DMS53 treated with DMSO at 0.1 percent for 48 hours (cell line): ENCODE measurements at regions not wholly inside any gene's neighbourhood (a gene's known extent, or its start where the extent isn't known, plus 50 kb on each side); places are given as distances from the start of the nearest gene placed in this dataset.

Source experiments
- DNase-seq: peaks from one replicate; lab custom pipeline; 2025; ENCODE audit not compliant: unreplicated experiment; lab: John Stamatoyannopoulos, UW

GRCh38 chr18:68469049-68469625 is 245.8 kb downstream of the TMX3 start:
- no peak for DNase-seq

- peak; percentile 69 for DNase-seq
Measured at GRCh38 chr18:68467957-68468356, 247.0 kb downstream of the TMX3 start.

- DNase-seq, result no peak
Measured at GRCh38 chr18:68467329-68467728, 247.6 kb downstream of the TMX3 start.

GRCh38 chr18:68466672-68467071 is 248.2 kb downstream of the TMX3 start:
- DNase-seq, result no peak

- DNase-seq, result no peak
Measured at GRCh38 chr18:68462766-68463165, 252.1 kb downstream of the TMX3 start.

- DNase-seq, result no peak
Measured at GRCh38 chr18:68462148-68462547, 252.8 kb downstream of the TMX3 start.

- DNase-seq, result no peak
Measured at GRCh38 chr18:68461481-68462018, 253.4 kb downstream of the TMX3 start.

GRCh38 chr18:68459968-68460367 is 254.9 kb downstream of the TMX3 start:
- no peak for DNase-seq

GRCh38 chr18:68456985-68457384 is 257.9 kb downstream of the TMX3 start:
- DNase-seq, result no peak

- no peak for DNase-seq
Measured at GRCh38 chr18:68455229-68455603, 259.7 kb downstream of the TMX3 start.

GRCh38 chr18:68454511-68455228 is 260.2 kb downstream of the TMX3 start:
- DNase-seq, result no peak

GRCh38 chr18:68449292-68449691 is 265.6 kb downstream of the TMX3 start:
- DNase-seq, result no peak

GRCh38 chr18:68448736-68449135 is 266.2 kb downstream of the TMX3 start:
- no peak for DNase-seq

GRCh38 chr18:68447286-68447685 is 267.6 kb downstream of the TMX3 start:
- DNase-seq, result no peak

- no peak for DNase-seq
Measured at GRCh38 chr18:68445668-68446426, 269.1 kb downstream of the TMX3 start.

GRCh38 chr18:68445136-68445535 is 269.8 kb downstream of the TMX3 start:
- DNase-seq, result no peak

GRCh38 chr18:68441241-68441640 is 273.7 kb downstream of the TMX3 start:
- no peak for DNase-seq

GRCh38 chr18:68440433-68440832 is 274.5 kb downstream of the TMX3 start:
- no peak for DNase-seq

- DNase-seq, result no peak
Measured at GRCh38 chr18:68439642-68440041, 275.3 kb downstream of the TMX3 start.

- no peak for DNase-seq
Measured at GRCh38 chr18:68438983-68439382, 275.9 kb downstream of the TMX3 start.

GRCh38 chr18:68438536-68438935 is 276.4 kb downstream of the TMX3 start:
- DNase-seq, result no peak

- DNase-seq, result peak; percentile 41
Measured at GRCh38 chr18:68436485-68436884, 278.4 kb downstream of the TMX3 start.
